Activated naive CD4-positive, alpha-beta T cell treated with Interleukin-2 at 50 U/mL for 16 hours (primary cell): ENCODE measurements at regions not wholly inside any gene's neighbourhood (a gene's known extent, or its start where the extent isn't known, plus 50 kb on each side); places are given as distances from the start of the nearest gene placed in this dataset.
"Not testable (repeated sequence)": the region's sequence is repeated elsewhere in the genome, so short reads cannot be mapped to it uniquely, and the experiment has no call there.

Experiments used
- DNase-seq: peaks from one replicate; pipeline ENCODE4 v3.0.0-alpha.2; 2020

GRCh38 chr11:36733721-36734120 is 135.7 kb upstream of the RAG2 start:
- not testable (repeated sequence) for DNase-seq

DNA sequence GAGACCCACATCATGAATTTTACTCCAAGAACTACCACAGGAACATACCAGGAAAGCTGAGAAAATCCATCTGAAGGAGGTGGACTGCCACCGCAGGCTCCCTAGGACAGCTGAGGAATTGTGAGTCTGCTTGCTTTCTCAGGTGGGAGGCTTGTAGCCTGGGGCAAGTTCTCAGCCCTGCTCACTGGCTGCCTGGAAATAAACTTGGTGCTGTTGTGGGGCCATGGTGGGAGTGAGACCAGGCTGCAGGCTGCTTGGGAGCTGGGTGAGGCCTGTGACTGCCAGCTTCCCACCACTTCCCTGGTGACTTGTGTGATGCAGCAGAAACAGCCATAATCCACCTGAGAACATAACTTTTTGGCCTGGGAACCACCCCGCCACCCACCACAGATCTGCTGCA is 132.7 kb upstream of the RAG2 start:
- no peak for DNase-seq

DNA sequence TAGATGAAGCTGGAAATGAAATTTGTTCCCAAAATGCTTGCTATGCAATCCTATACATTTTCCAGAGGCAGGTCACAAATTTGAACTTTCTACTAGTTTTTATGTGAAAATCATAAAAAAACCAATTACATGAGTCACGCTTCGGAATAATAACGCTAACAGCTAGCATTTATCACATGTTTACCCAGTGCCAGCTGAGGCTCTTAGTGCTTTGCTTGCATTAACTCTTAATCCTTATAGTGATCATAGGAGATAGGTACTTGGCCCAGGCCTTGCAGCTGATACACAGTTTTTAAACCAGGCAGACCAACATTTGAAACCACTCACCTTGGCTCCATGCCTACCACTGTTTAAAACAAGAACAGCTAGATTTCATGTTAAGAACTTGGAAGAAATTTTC is 131.8 kb upstream of the RAG2 start:
- DNase-seq: no peak

GRCh38 chr11:36726420-36726819 is 128.4 kb upstream of the RAG2 start:
- no peak for DNase-seq

DNA sequence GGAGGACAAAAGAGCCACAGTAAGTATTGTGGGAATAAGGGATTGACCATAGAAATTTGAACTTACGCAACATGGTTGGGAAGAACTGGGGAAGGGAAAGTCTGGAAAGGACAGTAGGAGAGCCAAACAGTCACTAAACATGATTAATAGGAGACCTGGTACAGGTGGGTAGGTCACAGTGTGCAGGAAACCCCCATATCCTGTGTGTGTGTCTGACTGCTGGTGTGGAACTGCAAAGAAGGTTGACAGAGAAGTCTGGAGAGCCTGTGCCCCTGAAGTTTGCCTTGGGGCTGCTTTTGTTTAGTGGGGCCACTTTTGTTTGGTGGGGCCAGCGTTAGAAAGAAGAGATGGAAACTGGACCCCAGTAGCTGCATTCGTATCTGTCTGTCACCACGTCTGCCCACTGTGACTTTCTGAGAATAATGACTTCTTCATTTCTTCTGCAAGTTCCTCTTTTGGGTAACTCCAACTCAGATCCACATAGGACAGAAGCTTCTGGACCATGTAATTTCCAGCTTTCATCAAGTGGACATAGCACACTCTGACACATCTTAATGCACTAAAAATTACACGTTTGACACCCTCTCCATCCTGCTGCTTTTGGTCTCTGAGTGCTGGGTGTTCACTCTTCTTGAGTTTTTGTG is 126.8 kb upstream of the RAG2 start:
- no peak for DNase-seq

GRCh38 chr11:36722421-36722820 is 124.4 kb upstream of the RAG2 start:
- DNase-seq: no peak

- no peak for DNase-seq
Observed at GRCh38 chr11:36719358-36720107, 121.5 kb upstream of the RAG2 start.

DNA sequence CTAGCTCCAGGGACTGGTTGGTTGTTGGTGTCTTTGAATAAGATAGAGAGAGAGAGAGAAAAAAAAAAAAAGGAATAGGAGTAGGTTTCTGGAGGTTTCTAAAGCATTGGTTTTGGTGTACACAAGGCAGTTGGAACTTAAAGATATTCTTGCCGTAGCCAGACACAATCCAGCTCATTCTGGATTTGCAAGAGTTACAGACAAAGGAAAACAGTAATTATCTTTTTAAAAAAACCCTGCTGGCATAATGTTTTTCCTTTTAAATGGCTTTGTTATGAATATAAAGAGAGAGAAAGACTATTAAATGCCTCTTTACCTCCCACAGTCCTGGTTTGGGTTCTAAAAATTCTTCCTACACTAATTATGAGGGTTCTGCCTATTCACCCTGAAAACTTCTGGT is 120.4 kb upstream of the RAG2 start:
- no peak for DNase-seq

GRCh38 chr11:36713715-36714114 is 115.7 kb upstream of the RAG2 start:
- no peak for DNase-seq

DNA sequence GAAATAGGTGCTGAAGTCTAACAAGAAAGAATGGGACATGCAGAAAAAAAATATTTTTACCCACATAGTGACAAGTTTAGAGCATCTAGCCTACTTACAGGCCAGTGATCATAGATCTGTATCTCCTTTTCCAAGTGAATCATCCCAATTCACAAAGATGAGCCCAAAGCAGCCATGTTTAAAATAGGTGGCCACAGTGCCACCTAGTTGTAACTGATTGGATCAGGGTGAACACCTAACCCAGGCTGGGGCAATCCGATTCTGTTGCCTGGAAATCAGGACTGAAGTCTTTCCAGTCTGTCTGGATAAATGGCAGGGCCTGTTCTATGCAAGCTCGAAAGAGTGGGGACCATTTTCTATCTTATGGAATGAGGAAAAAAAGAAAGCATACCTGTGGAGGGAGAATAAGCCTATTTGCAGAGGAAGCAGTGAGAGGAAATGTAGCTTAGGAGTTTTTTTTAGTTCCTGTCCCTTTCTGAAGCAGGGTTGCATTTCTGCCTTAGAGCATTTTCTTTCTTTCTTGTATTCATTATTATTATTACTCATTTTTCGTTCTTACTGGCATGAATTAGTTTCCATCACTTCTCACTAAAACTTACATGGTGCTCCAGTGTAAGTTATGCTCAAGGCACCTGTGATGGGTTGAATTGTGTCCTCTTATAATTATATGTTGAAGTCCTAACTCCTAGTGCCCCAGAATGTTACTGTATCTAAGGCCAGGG is 113.2 kb upstream of the RAG2 start:
- DNase-seq: no peak
